ENCODE measurements at regions not wholly inside any gene's neighbourhood (a gene's known extent, or its start where the extent isn't known, plus 50 kb on each side); places are given as distances from the start of the nearest gene placed in this dataset.

DNA sequence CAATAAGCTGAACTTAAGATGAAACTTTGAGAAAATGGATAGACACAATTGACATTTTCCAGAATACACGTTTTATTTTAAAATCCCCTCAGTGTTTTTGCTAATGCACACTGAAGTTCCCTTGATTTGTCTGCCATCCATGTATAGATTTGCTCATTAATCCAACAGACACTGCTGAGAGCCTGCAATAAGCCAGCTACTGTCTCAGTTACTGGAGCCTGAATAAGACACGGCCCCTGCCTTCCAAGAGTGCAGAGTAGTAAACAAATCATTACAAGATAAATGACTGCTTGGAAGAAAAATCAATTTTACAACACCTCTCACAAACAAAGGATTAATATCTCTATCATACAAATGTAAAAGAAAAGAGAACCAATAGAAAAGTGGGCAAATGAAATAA, 130.1 kb downstream of the TLR5 start:
- POLR2A ChIA-PET, result no interaction called here
- Histone ChIP-seq H4K20me1 (replicated peaks; ENCODE audit: control insufficient read depth, insufficient read depth, low read length) (no peaks in the 10 kb centered on the region), H2AFZ (ENCODE audit: low read depth, low read length) (no peak overlapping the region), H3K79me2 (ENCODE audit: control insufficient read depth, insufficient read depth, low read length) (no peaks in the 10 kb centered on the region), H3K9ac (ENCODE audit: insufficient read depth in 1 of 2, low read depth in 2 of 2, low read length in 2 of 2) (no peak overlapping the region), H3K27ac (ENCODE audit: extremely low read depth, low read depth, low read length) (no peak overlapping the region), H3K36me3 (ENCODE audit: control insufficient read depth, insufficient read depth, low read length) (no peaks in the 10 kb centered on the region), H3K9me1 (ENCODE audit: control insufficient read depth, insufficient read depth, low read length) (no peaks in the 10 kb centered on the region), H3K4me3 (no peak overlapping the region), H3K9me3 (replicated peaks; ENCODE audit: control insufficient read depth, insufficient read depth, low read depth, low read length) (no peaks in the 10 kb centered on the region), H3K4me2 (ENCODE audit: insufficient read depth, low read length) (no peak overlapping the region), H3K27me3 (ENCODE audit: control insufficient read depth in 2 of 2, insufficient read depth in 2 of 2, low read length in 2 of 2) (peaks cover 9 to 29% of the 10 kb centered on the region in 2 experiments; a peak in 4 of 5 replicates), H3K4me1 (replicated peaks in 1 of 2; ENCODE audit: control insufficient read depth in 2 of 2, insufficient read depth in 2 of 2, low read length in 2 of 2) (no peaks in the 10 kb centered on the region)
- FAIRE-seq, result no peak
- BruUV-seq (replicated peaks), result no TSS peak
- ATAC-seq, result no peak
- DNase-seq (ENCODE audit: extremely low read depth in 1 of 4, low spot score in 3 of 4), result no peak
- CTCF ChIA-PET (ENCODE audit: low intra/inter-chr PET ratio), result no interaction called here
- TF ChIP-seq, protein P1, sequence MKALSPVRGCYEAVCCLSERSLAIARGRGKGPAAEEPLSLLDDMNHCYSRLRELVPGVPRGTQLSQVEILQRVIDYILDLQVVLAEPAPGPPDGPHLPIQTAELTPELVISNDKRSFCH (CRISPR knock-in tag; IDR thresholded peaks at IDR 0.05), result no peak
- TF ChIP-seq, protein P1 (tag; IDR thresholded peaks at IDR 0.05), result no peak
- TF ChIP-seq TCF3 (CRISPR knock-in tag; IDR thresholded peaks at IDR 0.05) (no peak), ZNF696 (CRISPR knock-in tag; conservative IDR thresholded peaks at IDR 0.05) (no peak), CCNT2 (IDR thresholded peaks at IDR 0.05; ENCODE audit: borderline replicate concordance, extremely low read depth, insufficient read length, low read depth, low read length) (no peak), SAFB2 (IDR thresholded peaks at IDR 0.05; ENCODE audit: borderline replicate concordance, low read depth, low read length, severe bottlenecking) (no peak), TAF7 (tag; IDR thresholded peaks at IDR 0.05) (no peak), ARHGAP35 (IDR thresholded peaks at IDR 0.05; ENCODE audit: partially characterized antibody) (no peak), ARNT (IDR thresholded peaks at IDR 0.05) (no peak), ZNF668 (CRISPR knock-in tag; IDR thresholded peaks at IDR 0.05) (no peak), RNF2 (IDR thresholded peaks at IDR 0.05) (no peak)
- TF ChIP-seq, protein P2, sequence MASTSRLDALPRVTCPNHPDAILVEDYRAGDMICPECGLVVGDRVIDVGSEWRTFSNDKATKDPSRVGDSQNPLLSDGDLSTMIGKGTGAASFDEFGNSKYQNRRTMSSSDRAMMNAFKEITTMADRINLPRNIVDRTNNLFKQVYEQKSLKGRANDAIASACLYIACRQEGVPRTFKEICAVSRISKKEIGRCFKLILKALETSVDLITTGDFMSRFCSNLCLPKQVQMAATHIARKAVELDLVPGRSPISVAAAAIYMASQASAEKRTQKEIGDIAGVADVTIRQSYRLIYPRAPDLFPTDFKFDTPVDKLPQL (IDR thresholded peaks at IDR 0.05; ENCODE audit: extremely low read depth, insufficient read length), result no peak
- TF ChIP-seq, protein P3, sequence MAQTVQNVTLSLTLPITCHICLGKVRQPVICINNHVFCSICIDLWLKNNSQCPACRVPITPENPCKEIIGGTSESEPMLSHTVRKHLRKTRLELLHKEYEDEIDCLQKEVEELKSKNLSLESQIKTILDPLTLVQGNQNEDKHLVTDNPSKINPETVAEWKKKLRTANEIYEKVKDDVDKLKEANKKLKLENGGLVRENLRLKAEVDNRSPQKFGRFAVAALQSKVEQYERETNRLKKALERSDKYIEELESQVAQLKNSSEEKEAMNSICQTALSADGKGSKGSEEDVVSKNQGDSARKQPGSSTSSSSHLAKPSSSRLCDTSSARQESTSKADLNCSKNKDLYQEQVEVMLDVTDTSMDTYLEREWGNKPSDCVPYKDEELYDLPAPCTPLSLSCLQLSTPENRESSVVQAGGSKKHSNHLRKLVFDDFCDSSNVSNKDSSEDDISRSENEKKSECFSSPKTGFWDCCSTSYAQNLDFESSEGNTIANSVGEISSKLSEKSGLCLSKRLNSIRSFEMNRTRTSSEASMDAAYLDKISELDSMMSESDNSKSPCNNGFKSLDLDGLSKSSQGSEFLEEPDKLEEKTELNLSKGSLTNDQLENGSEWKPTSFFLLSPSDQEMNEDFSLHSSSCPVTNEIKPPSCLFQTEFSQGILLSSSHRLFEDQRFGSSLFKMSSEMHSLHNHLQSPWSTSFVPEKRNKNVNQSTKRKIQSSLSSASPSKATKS (CRISPR knock-in tag; IDR thresholded peaks at IDR 0.05), result no peak
- TF ChIP-seq, protein P4, sequence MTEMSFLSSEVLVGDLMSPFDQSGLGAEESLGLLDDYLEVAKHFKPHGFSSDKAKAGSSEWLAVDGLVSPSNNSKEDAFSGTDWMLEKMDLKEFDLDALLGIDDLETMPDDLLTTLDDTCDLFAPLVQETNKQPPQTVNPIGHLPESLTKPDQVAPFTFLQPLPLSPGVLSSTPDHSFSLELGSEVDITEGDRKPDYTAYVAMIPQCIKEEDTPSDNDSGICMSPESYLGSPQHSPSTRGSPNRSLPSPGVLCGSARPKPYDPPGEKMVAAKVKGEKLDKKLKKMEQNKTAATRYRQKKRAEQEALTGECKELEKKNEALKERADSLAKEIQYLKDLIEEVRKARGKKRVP (CRISPR knock-in tag; IDR thresholded peaks at IDR 0.05), result no peak
- TF ChIP-seq, protein P5, sequence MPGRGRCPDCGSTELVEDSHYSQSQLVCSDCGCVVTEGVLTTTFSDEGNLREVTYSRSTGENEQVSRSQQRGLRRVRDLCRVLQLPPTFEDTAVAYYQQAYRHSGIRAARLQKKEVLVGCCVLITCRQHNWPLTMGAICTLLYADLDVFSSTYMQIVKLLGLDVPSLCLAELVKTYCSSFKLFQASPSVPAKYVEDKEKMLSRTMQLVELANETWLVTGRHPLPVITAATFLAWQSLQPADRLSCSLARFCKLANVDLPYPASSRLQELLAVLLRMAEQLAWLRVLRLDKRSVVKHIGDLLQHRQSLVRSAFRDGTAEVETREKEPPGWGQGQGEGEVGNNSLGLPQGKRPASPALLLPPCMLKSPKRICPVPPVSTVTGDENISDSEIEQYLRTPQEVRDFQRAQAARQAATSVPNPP (IDR thresholded peaks at IDR 0.05; ENCODE audit: borderline replicate concordance, insufficient read depth, insufficient read length), result no peak
- TF ChIP-seq, protein P6, sequence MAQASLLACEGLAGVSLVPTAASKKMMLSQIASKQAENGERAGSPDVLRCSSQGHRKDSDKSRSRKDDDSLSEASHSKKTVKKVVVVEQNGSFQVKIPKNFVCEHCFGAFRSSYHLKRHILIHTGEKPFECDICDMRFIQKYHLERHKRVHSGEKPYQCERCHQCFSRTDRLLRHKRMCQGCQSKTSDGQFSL (CRISPR knock-in tag; IDR thresholded peaks at IDR 0.05), result no peak
- TF ChIP-seq, protein P6 (tag; IDR thresholded peaks at IDR 0.05), result no peak
- in situ Hi-C loops (cut with MboI) (no loop called here), intact Hi-C loops (cut with micrococcal nuclease) (no loop called here)
- 0% methylated on average over 2 of the region's 2 CpGs for WGBS (ENCODE audit: insufficient coverage, low coverage, missing lambda C conversion rate)
